ENCODE measurements at regions not wholly inside any gene's neighbourhood (a gene's known extent, or its start where the extent isn't known, plus 50 kb on each side); places are given as distances from the start of the nearest gene placed in this dataset.

DNA sequence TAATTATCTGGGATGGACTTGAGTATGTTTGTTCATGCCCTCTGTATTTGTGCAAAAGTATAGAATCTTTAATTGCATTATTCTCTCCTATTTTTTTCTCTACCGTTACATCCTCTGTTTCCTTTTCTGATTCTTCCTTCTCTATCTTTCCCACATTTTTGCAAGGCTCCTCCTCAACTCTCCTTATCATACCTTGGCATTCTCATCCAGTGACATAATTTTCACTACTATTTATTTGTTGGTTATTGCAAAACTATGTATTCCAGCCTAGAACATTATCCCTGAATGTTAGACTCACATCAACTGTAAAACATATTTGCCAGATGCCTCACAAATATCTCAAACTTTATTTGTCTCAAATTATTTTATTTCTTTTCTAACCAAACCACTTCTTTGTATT, 381.9 kb downstream of the COL11A1 start:
- Histone ChIP-seq H3K9me3 (replicated peaks in 1 of 3) (no peaks in the 10 kb centered on the region), H3K27me3 (no peaks in the 10 kb centered on the region), H3K4me3 (no peak overlapping the region), H3K27ac (no peak overlapping the region), H3K36me3 (replicated peaks in 1 of 2) (no peaks in the 10 kb centered on the region), H3K4me1 (replicated peaks in 1 of 2) (no peaks in the 10 kb centered on the region)
- intact Hi-C loops (cut with DNase I), result no loop called here
- TF ChIP-seq, protein P1, sequence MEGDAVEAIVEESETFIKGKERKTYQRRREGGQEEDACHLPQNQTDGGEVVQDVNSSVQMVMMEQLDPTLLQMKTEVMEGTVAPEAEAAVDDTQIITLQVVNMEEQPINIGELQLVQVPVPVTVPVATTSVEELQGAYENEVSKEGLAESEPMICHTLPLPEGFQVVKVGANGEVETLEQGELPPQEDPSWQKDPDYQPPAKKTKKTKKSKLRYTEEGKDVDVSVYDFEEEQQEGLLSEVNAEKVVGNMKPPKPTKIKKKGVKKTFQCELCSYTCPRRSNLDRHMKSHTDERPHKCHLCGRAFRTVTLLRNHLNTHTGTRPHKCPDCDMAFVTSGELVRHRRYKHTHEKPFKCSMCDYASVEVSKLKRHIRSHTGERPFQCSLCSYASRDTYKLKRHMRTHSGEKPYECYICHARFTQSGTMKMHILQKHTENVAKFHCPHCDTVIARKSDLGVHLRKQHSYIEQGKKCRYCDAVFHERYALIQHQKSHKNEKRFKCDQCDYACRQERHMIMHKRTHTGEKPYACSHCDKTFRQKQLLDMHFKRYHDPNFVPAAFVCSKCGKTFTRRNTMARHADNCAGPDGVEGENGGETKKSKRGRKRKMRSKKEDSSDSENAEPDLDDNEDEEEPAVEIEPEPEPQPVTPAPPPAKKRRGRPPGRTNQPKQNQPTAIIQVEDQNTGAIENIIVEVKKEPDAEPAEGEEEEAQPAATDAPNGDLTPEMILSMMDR (IDR thresholded peaks at IDR 0.05), result no peak
- no peak for TF ChIP-seq POLR2A (IDR thresholded peaks at IDR 0.05)
- DNase-seq, result no peak
- WGBS, 4 donors, result 75 to 83% (median 81%) methylated on average over 1 of the region's 1 CpG

DNA sequence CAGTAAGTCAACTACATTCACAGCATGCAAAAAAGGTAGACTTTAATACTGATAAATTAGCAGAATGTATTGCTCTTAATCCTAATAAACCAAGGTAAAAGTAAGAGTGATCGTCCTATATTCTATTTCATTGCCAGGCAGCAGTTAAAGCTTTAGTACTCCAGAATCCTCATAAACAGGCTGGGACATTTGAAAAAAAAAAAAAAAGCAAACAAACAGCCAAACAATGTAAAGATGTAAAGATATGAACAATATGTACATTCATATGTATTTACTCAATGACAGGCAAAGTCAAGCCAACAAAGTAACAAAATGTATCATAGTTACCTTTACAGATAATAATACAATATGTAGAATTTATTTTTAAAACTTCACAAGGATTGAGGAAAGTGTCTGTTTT, 383.6 kb downstream of the COL11A1 start:
- Histone ChIP-seq H3K27ac (no peak overlapping the region), H3K4me3 (no peak overlapping the region), H3K36me3 (replicated peaks in 1 of 2) (no peaks in the 10 kb centered on the region), H3K27me3 (no peaks in the 10 kb centered on the region), H3K9me3 (replicated peaks in 1 of 3) (no peaks in the 10 kb centered on the region), H3K4me1 (replicated peaks in 1 of 2) (no peaks in the 10 kb centered on the region)
- intact Hi-C loops (cut with DNase I), result no loop called here
- TF ChIP-seq POLR2A (IDR thresholded peaks at IDR 0.05), result no peak
- TF ChIP-seq, protein P1 (IDR thresholded peaks at IDR 0.05), result no peak
- no peak for DNase-seq
- WGBS, 4 donors, result 75 to 88% (median 81%) methylated on average over 1 of the region's 1 CpG

DNA sequence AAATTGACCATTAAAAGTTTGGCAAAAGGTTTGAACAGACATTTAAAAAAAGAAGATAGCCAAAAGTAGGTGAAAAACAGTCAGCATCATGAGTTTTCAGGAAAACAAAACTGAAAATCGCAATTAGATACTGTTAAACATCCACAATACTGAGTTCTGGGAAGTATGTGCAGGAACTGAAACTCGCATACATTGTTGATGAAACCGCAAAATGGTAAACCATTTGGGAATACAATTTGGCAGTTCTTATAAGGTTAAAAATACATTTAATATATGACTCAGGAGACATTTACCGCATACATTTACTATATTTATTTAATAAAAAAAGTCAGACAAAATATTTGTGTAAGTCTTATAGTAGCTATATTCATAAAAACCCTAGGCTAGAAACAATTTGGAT, 393.2 kb downstream of the COL11A1 start:
- intact Hi-C loops (cut with DNase I), result no loop called here
- no peak overlapping the region for H3K27ac ChIP-seq
- no peak for TF ChIP-seq POLR2A (IDR thresholded peaks at IDR 0.05)
- TF ChIP-seq, protein P1 (IDR thresholded peaks at IDR 0.05), result no peak
- DNase-seq, result no peak
- WGBS, 4 donors, result 79 to 85% (median 83%) methylated on average over 4 of the region's 4 CpGs
- H3K27me3 ChIP-seq, result no peaks in the 10 kb centered on the region
- no peaks in the 10 kb centered on the region for H3K36me3 ChIP-seq (replicated peaks in 1 of 2)
- no peak overlapping the region for H3K4me3 ChIP-seq
- H3K9me3 ChIP-seq (replicated peaks in 1 of 3), result no peaks in the 10 kb centered on the region
- no peaks in the 10 kb centered on the region for H3K4me1 ChIP-seq (replicated peaks in 1 of 2)

DNA sequence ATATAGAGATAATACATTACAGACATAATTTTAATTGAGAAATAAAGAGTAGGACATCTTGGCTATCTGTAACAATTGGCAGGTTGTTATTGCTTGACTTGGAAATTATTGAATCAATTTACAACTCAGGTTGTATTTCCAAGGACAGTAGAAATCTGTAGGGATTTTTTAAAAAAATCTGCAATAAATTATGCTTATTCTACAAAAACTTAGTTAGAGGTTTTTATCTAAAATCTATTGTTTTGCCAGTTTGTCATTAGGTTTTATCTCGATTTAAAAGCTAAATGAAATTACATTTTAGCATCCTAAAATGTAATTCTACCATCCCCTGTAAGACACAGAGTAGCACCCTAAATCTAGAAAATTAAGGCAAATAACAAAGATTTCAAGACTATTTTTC, 408.8 kb downstream of the COL11A1 start:
- no peaks in the 10 kb centered on the region for H3K36me3 ChIP-seq (replicated peaks in 1 of 2)
- H3K9me3 ChIP-seq (replicated peaks in 1 of 3), result no peaks in the 10 kb centered on the region
- 55 to 70% (median 64%) methylated on average over 1 of the region's 1 CpG for WGBS, 4 donors
- TF ChIP-seq, protein P1 (IDR thresholded peaks at IDR 0.05), result no peak
- no peak for TF ChIP-seq POLR2A (IDR thresholded peaks at IDR 0.05)
- intact Hi-C loops (cut with DNase I), result no loop called here
- DNase-seq, result no peak
- H3K4me1 ChIP-seq (replicated peaks in 1 of 2), result no peaks in the 10 kb centered on the region
- no peak overlapping the region for H3K4me3 ChIP-seq
- H3K27ac ChIP-seq, result no peak overlapping the region
- no peaks in the 10 kb centered on the region for H3K27me3 ChIP-seq

Data from adrenal gland (tissue), 9 donors.